Activated CD4-positive, alpha-beta T cell treated with anti-CD3 and anti-CD28 coated beads, Interleukin-2, amount 50 U/mL, for 1 hour (primary cell): ENCODE measurements at regions not wholly inside any gene's neighbourhood (a gene's known extent, or its start where the extent isn't known, plus 50 kb on each side); places are given as distances from the start of the nearest gene placed in this dataset.

Experiments used
- DNase-seq: peaks from one replicate; pipeline ENCODE4 v3.0.0-alpha.2; 2020

GRCh38 chr14:34120185-34120977 is 169.5 kb upstream of the EGLN3 start:
- DNase-seq, result no peak

- DNase-seq, result no peak
Measured at GRCh38 chr14:34119107-34119858, 168.4 kb upstream of the EGLN3 start.

- no peak for DNase-seq
Measured at GRCh38 chr14:34113991-34114390, 163.1 kb upstream of the EGLN3 start.

- DNase-seq, result no peak
Measured at GRCh38 chr14:34113005-34113511, 162.2 kb upstream of the EGLN3 start.

- DNase-seq, result no peak
Measured at GRCh38 chr14:34111953-34112352, 161.1 kb upstream of the EGLN3 start.

- no peak for DNase-seq
Measured at GRCh38 chr14:34111505-34111904, 160.6 kb upstream of the EGLN3 start.

DNA sequence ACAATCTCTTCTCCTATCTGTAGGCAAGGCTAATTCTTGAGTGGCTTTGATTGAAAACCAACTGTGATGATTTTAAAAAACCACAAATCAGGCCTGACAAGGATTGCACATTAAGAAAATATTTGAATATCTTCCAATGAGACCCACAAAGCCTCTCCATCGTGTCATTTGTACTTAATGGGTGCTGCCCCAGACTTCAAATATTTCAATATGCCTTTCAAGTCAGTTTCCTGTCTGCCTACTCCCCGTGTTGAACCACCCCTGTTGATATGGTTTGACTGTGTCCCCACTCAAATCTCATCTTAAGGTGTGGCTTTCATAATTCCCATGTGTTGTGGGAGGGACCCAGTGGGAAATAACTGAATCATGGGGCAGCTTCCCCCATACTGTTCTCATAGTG is 159.7 kb upstream of the EGLN3 start:
- DNase-seq, result no peak

- no peak for DNase-seq
Measured at GRCh38 chr14:34107441-34107840, 156.6 kb upstream of the EGLN3 start.

DNA sequence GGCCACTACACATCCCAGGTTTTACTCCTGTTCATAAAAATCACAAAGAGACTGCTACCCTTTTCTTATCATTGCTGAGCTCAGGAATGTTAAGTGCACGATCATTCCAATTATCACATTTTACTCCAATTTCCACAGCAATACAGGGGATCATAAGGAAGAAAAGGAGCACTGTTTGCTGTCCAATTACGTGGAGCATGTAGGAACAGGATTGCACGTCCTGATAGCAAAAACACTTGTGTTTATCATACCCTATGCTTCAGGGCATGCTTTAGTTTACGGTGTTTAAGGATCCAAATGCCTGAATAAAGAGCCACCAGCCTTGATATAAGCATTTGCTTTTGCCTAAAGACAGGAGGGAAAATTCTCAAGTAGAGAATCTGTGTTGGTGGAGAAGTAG is 155.4 kb upstream of the EGLN3 start:
- no peak for DNase-seq

GRCh38 chr14:34104489-34105397 is 153.9 kb upstream of the EGLN3 start:
- DNase-seq, result no peak

GRCh38 chr14:34103176-34103575 is 152.3 kb upstream of the EGLN3 start:
- DNase-seq, result no peak

DNA sequence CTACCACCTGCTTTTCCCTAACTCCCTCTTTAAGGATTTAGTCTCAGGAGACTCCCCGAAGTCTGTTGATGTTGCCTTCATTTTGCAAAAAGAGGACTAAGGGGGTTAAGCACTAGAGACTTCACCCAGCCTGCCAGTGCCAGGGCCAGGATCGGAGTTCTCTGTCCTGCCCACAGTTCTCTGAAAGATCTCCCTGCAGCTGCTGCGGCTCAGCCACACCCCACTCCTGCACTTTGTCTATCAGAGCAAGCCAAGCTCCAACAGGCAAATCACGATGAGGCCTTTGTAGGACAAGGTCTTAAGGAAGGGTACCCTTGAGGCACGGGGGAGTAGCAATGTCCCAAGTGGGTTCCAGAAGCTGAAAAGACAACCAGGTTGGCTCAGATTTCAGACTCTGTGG is 148.8 kb upstream of the EGLN3 start:
- DNase-seq, result no peak

DNA sequence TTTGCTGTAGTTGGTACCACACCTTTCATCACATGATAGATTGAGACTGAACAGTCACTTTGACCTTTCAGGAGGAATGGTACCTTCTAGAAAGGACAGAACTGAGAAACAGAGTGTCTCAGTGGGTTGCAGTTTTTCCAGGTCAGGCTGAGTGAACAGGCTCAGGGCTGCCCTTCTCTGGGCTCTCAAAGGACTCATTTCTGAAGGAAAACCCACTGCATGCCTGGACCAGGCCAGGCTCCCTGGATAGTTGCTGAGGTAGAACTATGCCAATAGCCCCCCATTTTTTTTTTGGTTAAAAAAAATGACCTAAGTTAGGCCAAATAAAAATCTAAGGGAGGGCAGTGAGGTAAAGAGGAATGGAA is 148.1 kb upstream of the EGLN3 start:
- DNase-seq, result no peak

DNA sequence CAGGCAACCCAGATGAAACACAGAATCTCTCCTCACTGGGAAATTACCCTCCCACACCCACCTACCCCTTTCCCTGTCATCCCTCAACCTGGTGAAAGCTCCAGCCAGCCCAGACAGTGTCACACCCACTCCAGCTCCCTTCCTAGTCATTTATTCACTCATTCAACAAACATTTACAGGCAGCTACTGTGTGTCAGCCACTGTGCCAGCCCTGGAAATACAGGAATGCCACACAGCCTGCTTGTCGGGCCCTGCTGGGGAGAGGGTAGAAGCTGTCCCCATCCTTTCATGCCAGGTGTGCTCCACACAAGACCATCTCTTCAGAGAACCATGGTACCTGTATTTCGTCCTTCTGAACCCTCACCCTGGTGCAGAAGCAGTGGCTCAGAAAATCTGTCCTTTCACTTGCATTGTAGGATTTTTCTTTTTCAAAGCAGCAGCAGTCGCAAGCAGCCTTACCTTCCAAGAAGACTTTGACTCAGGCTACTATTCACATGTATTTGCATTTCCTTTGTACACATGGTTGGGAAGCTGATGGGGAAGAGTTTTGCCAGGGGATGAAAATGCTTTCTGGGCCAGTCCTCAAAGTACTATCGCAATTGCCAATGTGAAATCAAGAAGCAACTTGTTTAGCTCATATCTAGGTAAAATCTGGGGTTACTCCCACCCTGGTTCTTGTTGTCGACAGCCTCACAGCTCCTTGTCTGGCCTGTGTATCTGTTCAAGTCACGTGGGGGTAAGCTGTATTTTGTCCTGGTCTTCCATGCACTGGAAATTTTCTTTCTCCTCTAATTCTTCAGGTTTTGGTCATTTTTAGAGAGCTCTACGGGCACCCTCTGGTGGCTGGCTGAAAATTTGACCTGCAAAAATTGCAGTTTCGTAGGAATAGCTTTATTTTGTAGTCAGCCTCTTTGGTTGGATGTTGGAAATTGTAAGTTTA is 147.4 kb upstream of the EGLN3 start:
- peak; percentile 3 for DNase-seq

GRCh38 chr14:34097644-34098043 is 146.8 kb upstream of the EGLN3 start:
- DNase-seq, result no peak

DNA sequence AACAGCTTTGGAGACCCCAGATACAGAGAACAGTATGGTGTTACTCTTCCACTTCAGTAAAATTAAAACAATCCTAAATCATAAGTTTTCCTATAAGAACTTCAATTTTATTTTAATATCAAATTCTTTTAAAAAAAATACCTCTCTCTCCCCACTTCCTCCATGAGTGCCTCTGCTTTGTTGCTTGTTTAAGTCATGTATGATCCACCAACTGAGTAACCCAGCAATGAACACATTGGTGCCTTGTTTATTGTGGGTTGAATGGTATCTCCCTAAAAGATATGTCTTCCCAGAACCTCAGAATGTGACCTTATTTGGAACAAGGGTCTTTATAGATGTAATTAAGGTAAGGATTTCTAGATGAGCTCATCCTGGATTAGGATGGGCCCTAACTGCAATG is 143.5 kb upstream of the EGLN3 start:
- no peak for DNase-seq

DNA sequence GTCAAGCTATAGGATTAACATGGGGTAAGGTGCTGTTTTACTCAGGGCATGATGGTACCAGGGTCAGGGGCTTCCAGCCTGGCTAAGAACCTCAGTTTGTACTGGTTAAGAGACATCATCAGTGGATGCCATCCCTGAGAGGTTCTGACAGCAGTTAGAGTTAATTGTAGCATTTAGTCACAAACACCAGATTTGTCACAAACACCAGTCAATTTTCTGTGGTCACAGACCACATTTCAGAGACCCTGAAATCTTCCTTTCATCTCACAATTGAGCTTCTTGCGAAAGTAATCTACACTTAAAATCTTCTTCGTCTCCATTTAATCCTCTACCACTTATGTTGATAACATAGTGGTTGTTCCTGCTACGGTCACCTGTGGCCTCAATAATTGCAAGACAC is 143.0 kb upstream of the EGLN3 start:
- DNase-seq, result no peak

- no peak for DNase-seq
Measured at GRCh38 chr14:34090451-34090850, 139.6 kb upstream of the EGLN3 start.

DNA sequence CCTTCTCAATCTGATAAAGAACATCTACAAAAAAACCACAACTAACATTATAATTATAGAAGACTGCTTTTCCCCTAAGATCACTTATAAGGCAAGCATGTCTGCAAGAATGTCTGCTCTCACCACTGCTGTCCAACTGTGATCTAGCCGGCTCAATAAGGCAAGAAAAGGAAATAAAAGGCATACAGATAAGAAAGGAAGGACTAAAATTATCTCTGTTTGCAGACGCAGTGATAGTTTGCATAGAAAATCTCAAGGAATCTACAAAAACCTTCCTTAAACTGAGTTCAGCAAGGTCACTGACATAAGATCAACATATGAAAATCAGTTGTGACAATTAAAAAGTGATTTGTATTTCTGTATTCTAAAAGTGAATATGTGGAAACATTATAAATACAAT is 138.0 kb upstream of the EGLN3 start:
- no peak for DNase-seq

DNA sequence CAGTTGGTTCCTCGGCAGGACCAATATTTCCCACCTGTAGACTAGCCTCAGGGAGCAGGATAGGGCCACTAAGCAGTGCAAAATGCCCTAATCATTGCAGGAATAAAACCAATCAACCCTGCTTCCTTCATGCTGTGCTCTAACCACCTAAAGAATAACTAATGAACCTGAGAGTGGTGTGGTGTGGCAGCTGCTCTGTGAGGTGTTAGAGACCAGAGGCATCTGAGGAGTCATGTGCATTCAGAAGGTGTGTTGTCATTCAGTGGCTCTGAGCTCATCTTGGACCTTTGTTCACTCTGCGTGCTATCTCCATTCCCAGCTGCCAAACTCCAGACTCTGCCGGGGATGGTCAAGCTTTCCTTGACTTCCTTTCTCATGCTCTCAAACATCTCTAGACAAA is 136.7 kb upstream of the EGLN3 start:
- DNase-seq, result no peak

DNA sequence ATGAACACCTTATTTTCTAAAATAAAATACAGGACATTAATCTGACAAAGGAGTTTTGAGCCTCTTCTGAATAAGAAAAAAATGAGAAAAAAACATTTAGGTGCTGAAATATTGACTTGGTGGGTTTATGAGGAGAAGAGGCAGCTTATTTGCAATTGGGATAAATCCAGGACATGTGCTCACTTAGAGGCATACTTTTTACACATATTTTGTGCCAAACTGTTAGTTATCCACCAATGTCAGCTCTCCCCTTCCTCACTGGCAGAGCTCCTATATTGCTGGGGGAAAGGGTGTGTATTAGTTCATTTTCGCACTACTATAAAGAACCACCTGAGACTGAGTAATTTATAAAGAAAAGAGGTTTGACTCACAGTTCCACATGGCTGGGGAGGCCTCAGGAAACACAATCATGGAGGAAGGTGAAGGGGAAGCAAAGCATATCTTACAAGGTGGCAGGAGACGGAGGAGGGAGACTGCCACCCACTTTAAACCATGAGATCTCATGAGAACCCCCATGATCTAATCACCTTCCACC is 135.4 kb upstream of the EGLN3 start:
- DNase-seq, result no peak

- no peak for DNase-seq
Measured at GRCh38 chr14:34085695-34086094, 134.8 kb upstream of the EGLN3 start.
